ENCODE measurements at regions not wholly inside any gene's neighbourhood (a gene's known extent, or its start where the extent isn't known, plus 50 kb on each side); places are given as distances from the start of the nearest gene placed in this dataset.

- no peak for DNase-seq (ENCODE audit: low read depth)
Observed at GRCh38 chr7:66864294-66864693, 56.7 kb upstream of the TMEM248 start.

GRCh38 chr7:66865290-66865864, 55.6 kb upstream of the TMEM248 start:
- DNase-seq (ENCODE audit: low read depth), result no peak

GRCh38 chr7:66867198-66867790, 53.7 kb upstream of the TMEM248 start:
- peak; percentile 18 for DNase-seq (ENCODE audit: low read depth)

GRCh38 chr7:66869660-66870450, 51.2 kb upstream of the TMEM248 start:
- DNase-seq (ENCODE audit: low read depth), result no peak

- DNase-seq (ENCODE audit: low read depth), result no peak
Observed at GRCh38 chr7:66871076-66871475, 49.9 kb upstream of the TMEM248 start.
